ENCODE measurements at regions not wholly inside any gene's neighbourhood (a gene's known extent, or its start where the extent isn't known, plus 50 kb on each side); places are given as distances from the start of the nearest gene placed in this dataset.

DNA sequence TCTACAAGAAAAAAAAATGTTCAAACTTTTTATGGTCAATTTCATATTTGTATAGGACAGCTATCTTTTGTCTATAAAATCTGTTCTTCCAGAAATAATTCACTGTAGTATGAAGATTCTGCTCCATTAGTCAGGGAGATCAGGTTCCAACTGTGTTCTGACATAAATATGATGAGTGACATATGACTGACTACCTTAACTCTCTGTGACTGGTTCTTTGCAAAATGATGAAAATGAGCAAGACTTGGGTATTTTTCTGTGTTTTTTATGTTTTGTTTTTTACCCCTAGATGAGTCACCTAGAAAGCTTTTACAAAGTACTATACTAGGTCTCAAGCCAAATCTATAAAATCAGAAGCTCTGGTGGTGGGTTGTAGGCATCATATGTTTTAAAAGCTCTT is 229.6 kb downstream of the MMUT start:
- TF ChIP-seq, protein P1, sequence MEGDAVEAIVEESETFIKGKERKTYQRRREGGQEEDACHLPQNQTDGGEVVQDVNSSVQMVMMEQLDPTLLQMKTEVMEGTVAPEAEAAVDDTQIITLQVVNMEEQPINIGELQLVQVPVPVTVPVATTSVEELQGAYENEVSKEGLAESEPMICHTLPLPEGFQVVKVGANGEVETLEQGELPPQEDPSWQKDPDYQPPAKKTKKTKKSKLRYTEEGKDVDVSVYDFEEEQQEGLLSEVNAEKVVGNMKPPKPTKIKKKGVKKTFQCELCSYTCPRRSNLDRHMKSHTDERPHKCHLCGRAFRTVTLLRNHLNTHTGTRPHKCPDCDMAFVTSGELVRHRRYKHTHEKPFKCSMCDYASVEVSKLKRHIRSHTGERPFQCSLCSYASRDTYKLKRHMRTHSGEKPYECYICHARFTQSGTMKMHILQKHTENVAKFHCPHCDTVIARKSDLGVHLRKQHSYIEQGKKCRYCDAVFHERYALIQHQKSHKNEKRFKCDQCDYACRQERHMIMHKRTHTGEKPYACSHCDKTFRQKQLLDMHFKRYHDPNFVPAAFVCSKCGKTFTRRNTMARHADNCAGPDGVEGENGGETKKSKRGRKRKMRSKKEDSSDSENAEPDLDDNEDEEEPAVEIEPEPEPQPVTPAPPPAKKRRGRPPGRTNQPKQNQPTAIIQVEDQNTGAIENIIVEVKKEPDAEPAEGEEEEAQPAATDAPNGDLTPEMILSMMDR (IDR thresholded peaks at IDR 0.05; ENCODE audit: low read length), result no peak
- no peak for TF ChIP-seq EZH2 (IDR thresholded peaks at IDR 0.05; ENCODE audit: borderline replicate concordance, low read length)

Measured in OCI-LY1 (cell line).